ENCODE measurements at regions not wholly inside any gene's neighbourhood (a gene's known extent, or its start where the extent isn't known, plus 50 kb on each side); places are given as distances from the start of the nearest gene placed in this dataset.

- no peak for TF ChIP-seq POLR2A (IDR thresholded peaks at IDR 0.05)
- no peak for TF ChIP-seq CTCF (IDR thresholded peaks at IDR 0.05)
These were observed 259.8 kb upstream of the APCDD1 start for GRCh38 chr18:10194592-10194991.

All from prostate gland (tissue), 2 donors.